GM12878 (cell line): ENCODE measurements at regions not wholly inside any gene's neighbourhood (a gene's known extent, or its start where the extent isn't known, plus 50 kb on each side); places are given as distances from the start of the nearest gene placed in this dataset.

Experiments used
- ATAC-seq: fragments of 200-7000 bp; cut with Tn5 transposase; 3 replicates; pipeline ENCODE4 v1.9.1; 2020; ENCODE audit warnings: mild to moderate bottlenecking, moderate library complexity
- BruUV-seq: library from RNA; stranded (reverse); fragments of 400-500 nt; replicated peaks from 2 replicates; lab custom pipeline; 2021; lab: Mats Ljungman, UMichigan
- CTCF ChIA-PET: fragments of 300-600 bp; sonication (Branson Sonifier 250); formaldehyde crosslinking; extraction: SDS; loops from one replicate; lab custom pipeline; 2021; ENCODE audit warnings: inconsistent platforms; lab: Yijun Ruan, JAX
- POLR2A ChIA-PET: fragments of 350-600 bp; formaldehyde crosslinking; extraction: SDS; loops from one replicate; lab custom pipeline; 2021; ENCODE audit warnings: inconsistent platforms; lab: Charles Lee
- RAD21 ChIA-PET: fragments of 300-600 bp; sonication (Branson Sonifier 250); formaldehyde crosslinking; loops from one replicate; lab custom pipeline; 2023; ENCODE audit warnings: antibody characterized with exemption; ENCODE audit not compliant: unreplicated experiment; lab: Charles Lee
- SMC1A ChIA-PET: fragments of 300-600 bp; sonication (Branson Sonifier 250); formaldehyde crosslinking; loops from one replicate; lab custom pipeline; 2023; ENCODE audit not compliant: unreplicated experiment, uncharacterized antibody; lab: Charles Lee
- DNase-seq: peaks from one replicate; pipeline ENCODE4 v3.0.0-alpha.2; 2011; ENCODE audit warnings: low read depth, low spot score
- FAIRE-seq: peaks from 3 replicates; lab custom pipeline; 2011; peaks lifted over from hg19 to GRCh38; lab: Jason Lieb, UNC
- H2AFZ ChIP-seq: 2 replicates; pipeline ENCODE4 v1.6.0; 2011; ENCODE audit warnings: low read depth, low read length, control low read depth; ENCODE audit not compliant: control insufficient read depth
- H3K27ac ChIP-seq: 2 replicates; pipeline ENCODE4 v1.5.1; 2011; ENCODE audit warnings: control low read depth; ENCODE audit not compliant: control insufficient read depth, insufficient read depth
- H3K27me3 ChIP-seq, 2 experiments: replicated peaks in 1 of 2; 2 replicates each; pipeline versions ENCODE4 v1.6.0 to v1.6.1; 2011; ENCODE audit warnings: low read length in 1 of 2; ENCODE audit not compliant: control insufficient read depth in 2 of 2, insufficient read depth in 2 of 2
- H3K36me3 ChIP-seq, 2 experiments: 2 replicates each; pipeline ENCODE4 v1.5.1; 2011; ENCODE audit warnings: low read length in 1 of 2; ENCODE audit not compliant: control insufficient read depth in 2 of 2, insufficient read depth in 2 of 2
- H3K4me1 ChIP-seq: 2 replicates; pipeline ENCODE4 v1.6.1; 2011; ENCODE audit warnings: mild to moderate bottlenecking, low read length, moderate library complexity, mixed read lengths; ENCODE audit not compliant: control insufficient read depth, insufficient read depth
- H3K4me2 ChIP-seq: 2 replicates; pipeline ENCODE4 v1.6.0; 2011; ENCODE audit warnings: control low read depth; ENCODE audit not compliant: control insufficient read depth, insufficient read depth
- H3K4me3 ChIP-seq: fragments of 200-600 bp; sonication (generic); 2 replicates; pipeline ENCODE4 v1.5.1; 2016
- H3K79me2 ChIP-seq: 2 replicates; pipeline ENCODE4 v1.6.0; 2011; ENCODE audit warnings: low read length; ENCODE audit not compliant: control insufficient read depth, insufficient read depth
- H3K9ac ChIP-seq: 2 replicates; pipeline ENCODE4 v1.8.0; 2011; ENCODE audit warnings: low read length, control low read depth, mixed read lengths; ENCODE audit not compliant: control insufficient read depth, insufficient read depth
- H3K9me3 ChIP-seq: replicated peaks from 3 replicates; pipeline ENCODE4 v1.5.1; 2011; ENCODE audit warnings: mild to moderate bottlenecking, low read length; ENCODE audit not compliant: control insufficient read depth, insufficient read depth
- H4K20me1 ChIP-seq: 2 replicates; pipeline ENCODE4 v1.6.0; 2011; ENCODE audit not compliant: control insufficient read depth, insufficient read depth
- IKZF2 ChIP-seq, 2 experiments: fragments of 450-650 bp; IDR thresholded peaks; 2 replicates each; pipeline ENCODE4 v1.6.1; 2017; ENCODE audit warnings: mild to moderate bottlenecking in 2 of 2, moderate library complexity in 2 of 2
- JUNB ChIP-seq: IDR thresholded peaks from 2 replicates; pipeline ENCODE4 v1.6.1; 2016; ENCODE audit warnings: antibody characterized with exemption, mild to moderate bottlenecking
- NFYB ChIP-seq: IDR thresholded peaks from 2 replicates; pipeline ENCODE4 v1.6.1; 2011; ENCODE audit warnings: low read depth, mild to moderate bottlenecking, low read length, improper control_type of control experiment, moderate library complexity; ENCODE audit not compliant: insufficient read depth
- RB1 ChIP-seq: fragments of 450-650 bp; formaldehyde crosslinking; IDR thresholded peaks from 2 replicates; pipeline ENCODE4 v1.6.1; 2017; ENCODE audit warnings: mild to moderate bottlenecking, borderline replicate concordance
- SPI1 ChIP-seq: IDR thresholded peaks from 2 replicates; pipeline ENCODE4 v1.6.1; 2011; ENCODE audit warnings: low read depth, mild to moderate bottlenecking, low read length, moderate library complexity, borderline replicate concordance; ENCODE audit not compliant: insufficient read depth
- ZNF207 ChIP-seq: fragments of 450-650 bp; IDR thresholded peaks from 2 replicates; pipeline ENCODE4 v1.6.1; 2014; ENCODE audit warnings: antibody characterized with exemption, mild to moderate bottlenecking, borderline replicate concordance
- ZNF24 ChIP-seq: fragments of 450-650 bp; IDR thresholded peaks from 2 replicates; pipeline ENCODE4 v1.6.1; 2017; ENCODE audit warnings: antibody characterized with exemption, mild to moderate bottlenecking
- WGBS: methylation state at CpG from one replicate; pipeline ENCODE4 v1.1.6; 2016; ENCODE audit warnings: low lambda C conversion rate; ENCODE audit not compliant: insufficient replicate concordance, insufficient coverage; ENCODE audit errors: missing lambda C conversion rate; 5-methylcytosine and 5-hydroxymethylcytosine counted together
- in situ Hi-C: fragments of 300-500 bp; cut with MboI; formaldehyde crosslinking; loops from 9 replicates; pipeline ENCODE4 v1.14.3; 2018; ENCODE audit warnings: mixed read lengths
- intact Hi-C: fragments of 100-400 bp; cut with micrococcal nuclease; formaldehyde crosslinking; loops from one replicate; pipeline ENCODE4 v1.14.2; 2022; ENCODE audit not compliant: unreplicated experiment
- TF ChIP-seq, protein P1 (sequence below): fragments of 450-650 bp; formaldehyde crosslinking; IDR thresholded peaks from 2 replicates; pipeline ENCODE4 v1.4.0; 2020; ENCODE audit warnings: mild to moderate bottlenecking, moderate library complexity
- TF ChIP-seq, protein P2 (sequence below): fragments of 450-650 bp; IDR thresholded peaks from 2 replicates; pipeline ENCODE4 v1.6.1; 2017; ENCODE audit warnings: mild to moderate bottlenecking, moderate library complexity
- TF ChIP-seq, protein P3 (sequence below): fragments of 450-650 bp; IDR thresholded peaks from 2 replicates; pipeline ENCODE4 v1.6.1; 2017; ENCODE audit warnings: borderline replicate concordance

DNA sequence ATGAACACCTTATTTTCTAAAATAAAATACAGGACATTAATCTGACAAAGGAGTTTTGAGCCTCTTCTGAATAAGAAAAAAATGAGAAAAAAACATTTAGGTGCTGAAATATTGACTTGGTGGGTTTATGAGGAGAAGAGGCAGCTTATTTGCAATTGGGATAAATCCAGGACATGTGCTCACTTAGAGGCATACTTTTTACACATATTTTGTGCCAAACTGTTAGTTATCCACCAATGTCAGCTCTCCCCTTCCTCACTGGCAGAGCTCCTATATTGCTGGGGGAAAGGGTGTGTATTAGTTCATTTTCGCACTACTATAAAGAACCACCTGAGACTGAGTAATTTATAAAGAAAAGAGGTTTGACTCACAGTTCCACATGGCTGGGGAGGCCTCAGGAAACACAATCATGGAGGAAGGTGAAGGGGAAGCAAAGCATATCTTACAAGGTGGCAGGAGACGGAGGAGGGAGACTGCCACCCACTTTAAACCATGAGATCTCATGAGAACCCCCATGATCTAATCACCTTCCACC lies 135.4 kb upstream of the EGLN3 start:
- H3K27ac ChIP-seq: no peak overlapping the region
- SMC1A ChIA-PET: interaction anchor here (0.7 to 3.2 kb wide), 9 partner anchors 10 to 400 kb away, joined by 3 to 28 read pairs (median 4); no protein-coding TSS in a partner anchor
- H3K36me3 ChIP-seq: no peaks in the 10 kb centered on the region
- intact Hi-C loops: loop anchor here (5.0 kb wide), 1 partner anchor 114 kb away; no protein-coding TSS in a partner anchor
- peaks cover 3% of the 10 kb centered on the region; the same call in 1 of the 2 replicates for H3K4me1 ChIP-seq
- no peak overlapping the region for H3K4me2 ChIP-seq
- H3K4me3 ChIP-seq: no peak overlapping the region
- RAD21 ChIA-PET: interaction anchor here (0.8 to 2.9 kb wide), 6 partner anchors 11 to 139 kb away, joined by 3 to 13 read pairs (median 4); no protein-coding TSS in a partner anchor
- WGBS: 0% methylated on average over 2 of the region's 2 CpGs
- DNase-seq (no peak), FAIRE-seq (no peak)
- H4K20me1 ChIP-seq: no peaks in the 10 kb centered on the region
- H3K79me2 ChIP-seq: no peaks in the 10 kb centered on the region
- H3K9me3 ChIP-seq: peaks cover 6% of the 10 kb centered on the region
- TF ChIP-seq SPI1 (no peak), NFYB (no peak), ZNF207 (no peak), IKZF2 (IDR thresholded peaks at IDR 0.05) (no peak), JUNB (no peak), RB1 (no peak), ZNF24 (no peak)
- TF ChIP-seq, protein P1, sequence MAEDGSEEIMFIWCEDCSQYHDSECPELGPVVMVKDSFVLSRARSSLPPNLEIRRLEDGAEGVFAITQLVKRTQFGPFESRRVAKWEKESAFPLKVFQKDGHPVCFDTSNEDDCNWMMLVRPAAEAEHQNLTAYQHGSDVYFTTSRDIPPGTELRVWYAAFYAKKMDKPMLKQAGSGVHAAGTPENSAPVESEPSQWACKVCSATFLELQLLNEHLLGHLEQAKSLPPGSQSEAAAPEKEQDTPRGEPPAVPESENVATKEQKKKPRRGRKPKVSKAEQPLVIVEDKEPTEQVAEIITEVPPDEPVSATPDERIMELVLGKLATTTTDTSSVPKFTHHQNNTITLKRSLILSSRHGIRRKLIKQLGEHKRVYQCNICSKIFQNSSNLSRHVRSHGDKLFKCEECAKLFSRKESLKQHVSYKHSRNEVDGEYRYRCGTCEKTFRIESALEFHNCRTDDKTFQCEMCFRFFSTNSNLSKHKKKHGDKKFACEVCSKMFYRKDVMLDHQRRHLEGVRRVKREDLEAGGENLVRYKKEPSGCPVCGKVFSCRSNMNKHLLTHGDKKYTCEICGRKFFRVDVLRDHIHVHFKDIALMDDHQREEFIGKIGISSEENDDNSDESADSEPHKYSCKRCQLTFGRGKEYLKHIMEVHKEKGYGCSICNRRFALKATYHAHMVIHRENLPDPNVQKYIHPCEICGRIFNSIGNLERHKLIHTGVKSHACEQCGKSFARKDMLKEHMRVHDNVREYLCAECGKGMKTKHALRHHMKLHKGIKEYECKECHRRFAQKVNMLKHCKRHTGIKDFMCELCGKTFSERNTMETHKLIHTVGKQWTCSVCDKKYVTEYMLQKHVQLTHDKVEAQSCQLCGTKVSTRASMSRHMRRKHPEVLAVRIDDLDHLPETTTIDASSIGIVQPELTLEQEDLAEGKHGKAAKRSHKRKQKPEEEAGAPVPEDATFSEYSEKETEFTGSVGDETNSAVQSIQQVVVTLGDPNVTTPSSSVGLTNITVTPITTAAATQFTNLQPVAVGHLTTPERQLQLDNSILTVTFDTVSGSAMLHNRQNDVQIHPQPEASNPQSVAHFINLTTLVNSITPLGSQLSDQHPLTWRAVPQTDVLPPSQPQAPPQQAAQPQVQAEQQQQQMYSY (CRISPR knock-in tag): no peak
- TF ChIP-seq, protein P2, sequence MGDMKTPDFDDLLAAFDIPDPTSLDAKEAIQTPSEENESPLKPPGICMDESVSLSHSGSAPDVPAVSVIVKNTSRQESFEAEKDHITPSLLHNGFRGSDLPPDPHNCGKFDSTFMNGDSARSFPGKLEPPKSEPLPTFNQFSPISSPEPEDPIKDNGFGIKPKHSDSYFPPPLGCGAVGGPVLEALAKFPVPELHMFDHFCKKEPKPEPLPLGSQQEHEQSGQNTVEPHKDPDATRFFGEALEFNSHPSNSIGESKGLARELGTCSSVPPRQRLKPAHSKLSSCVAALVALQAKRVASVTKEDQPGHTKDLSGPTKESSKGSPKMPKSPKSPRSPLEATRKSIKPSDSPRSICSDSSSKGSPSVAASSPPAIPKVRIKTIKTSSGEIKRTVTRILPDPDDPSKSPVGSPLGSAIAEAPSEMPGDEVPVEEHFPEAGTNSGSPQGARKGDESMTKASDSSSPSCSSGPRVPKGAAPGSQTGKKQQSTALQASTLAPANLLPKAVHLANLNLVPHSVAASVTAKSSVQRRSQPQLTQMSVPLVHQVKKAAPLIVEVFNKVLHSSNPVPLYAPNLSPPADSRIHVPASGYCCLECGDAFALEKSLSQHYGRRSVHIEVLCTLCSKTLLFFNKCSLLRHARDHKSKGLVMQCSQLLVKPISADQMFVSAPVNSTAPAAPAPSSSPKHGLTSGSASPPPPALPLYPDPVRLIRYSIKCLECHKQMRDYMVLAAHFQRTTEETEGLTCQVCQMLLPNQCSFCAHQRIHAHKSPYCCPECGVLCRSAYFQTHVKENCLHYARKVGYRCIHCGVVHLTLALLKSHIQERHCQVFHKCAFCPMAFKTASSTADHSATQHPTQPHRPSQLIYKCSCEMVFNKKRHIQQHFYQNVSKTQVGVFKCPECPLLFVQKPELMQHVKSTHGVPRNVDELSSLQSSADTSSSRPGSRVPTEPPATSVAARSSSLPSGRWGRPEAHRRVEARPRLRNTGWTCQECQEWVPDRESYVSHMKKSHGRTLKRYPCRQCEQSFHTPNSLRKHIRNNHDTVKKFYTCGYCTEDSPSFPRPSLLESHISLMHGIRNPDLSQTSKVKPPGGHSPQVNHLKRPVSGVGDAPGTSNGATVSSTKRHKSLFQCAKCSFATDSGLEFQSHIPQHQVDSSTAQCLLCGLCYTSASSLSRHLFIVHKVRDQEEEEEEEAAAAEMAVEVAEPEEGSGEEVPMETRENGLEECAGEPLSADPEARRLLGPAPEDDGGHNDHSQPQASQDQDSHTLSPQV: no peak
- TF ChIP-seq, protein P3, sequence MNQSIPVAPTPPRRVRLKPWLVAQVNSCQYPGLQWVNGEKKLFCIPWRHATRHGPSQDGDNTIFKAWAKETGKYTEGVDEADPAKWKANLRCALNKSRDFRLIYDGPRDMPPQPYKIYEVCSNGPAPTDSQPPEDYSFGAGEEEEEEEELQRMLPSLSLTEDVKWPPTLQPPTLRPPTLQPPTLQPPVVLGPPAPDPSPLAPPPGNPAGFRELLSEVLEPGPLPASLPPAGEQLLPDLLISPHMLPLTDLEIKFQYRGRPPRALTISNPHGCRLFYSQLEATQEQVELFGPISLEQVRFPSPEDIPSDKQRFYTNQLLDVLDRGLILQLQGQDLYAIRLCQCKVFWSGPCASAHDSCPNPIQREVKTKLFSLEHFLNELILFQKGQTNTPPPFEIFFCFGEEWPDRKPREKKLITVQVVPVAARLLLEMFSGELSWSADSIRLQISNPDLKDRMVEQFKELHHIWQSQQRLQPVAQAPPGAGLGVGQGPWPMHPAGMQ: no peak
- TF ChIP-seq, all 136 proteins: peak for 0
- H3K27me3 ChIP-seq: no peaks in the 10 kb centered on the region
- no peak overlapping the region for H3K9ac ChIP-seq
- no peak overlapping the region for H2AFZ ChIP-seq
- CTCF ChIA-PET: interaction anchor here (0.9 to 3.6 kb wide), 2 partner anchors 12 to 240 kb away, joined by 3 to 35 read pairs; no protein-coding TSS in a partner anchor
- POLR2A ChIA-PET: interaction anchor here (0.6 to 1.9 kb wide), 3 partner anchors 11 to 434 kb away, joined by 3 to 7 read pairs (median 4); no protein-coding TSS in a partner anchor
- no TSS peak for BruUV-seq
- in situ Hi-C loops: no loop called here
- ATAC-seq: peak; percentile 50
